Central memory CD8-positive, alpha-beta T cell (primary cell): ENCODE measurements at regions not wholly inside any gene's neighbourhood (a gene's known extent, or its start where the extent isn't known, plus 50 kb on each side); places are given as distances from the start of the nearest gene placed in this dataset.
A peak's percentile ranks its signal among the peaks of the same experiment; 100 is the strongest.
"Not testable (repeated sequence)": the region's sequence is repeated elsewhere in the genome, so short reads cannot be mapped to it uniquely, and the experiment has no call there.

ENCODE experiments used
- ATAC-seq: fragments of 150-1000 bp; cut with Tn5 transposase; replicated peaks from 2 replicates; pipeline ENCODE4 v1.10.0; 2022; ENCODE audit warnings: mild to moderate bottlenecking, moderate FRiP score, moderate number of reproducible peaks; ENCODE audit not compliant: poor library complexity, severe bottlenecking; ENCODE audit errors: extremely low read depth
- DNase-seq, 2 donors: peaks; one replicate each; pipeline ENCODE4 v3.0.0; 2021; ENCODE audit warnings: low spot score in 2 of 2
- H3K27ac Mint-ChIP-seq: one replicate; pipeline ENCODE4 v1.8.0; 2022; ENCODE audit warnings: low read depth, mild to moderate bottlenecking, moderate library complexity, mixed read lengths
- H3K27me3 Mint-ChIP-seq: one replicate; pipeline ENCODE4 v1.8.0; 2022; ENCODE audit warnings: mixed read lengths
- H3K36me3 Mint-ChIP-seq: one replicate; pipeline ENCODE4 v1.8.0; 2022; ENCODE audit warnings: mild to moderate bottlenecking, moderate library complexity, mixed read lengths; ENCODE audit not compliant: insufficient read depth
- H3K4me1 Mint-ChIP-seq: one replicate; pipeline ENCODE4 v1.8.0; 2022; ENCODE audit warnings: mixed read lengths
- H3K4me3 Mint-ChIP-seq: one replicate; pipeline ENCODE4 v1.8.0; 2022; ENCODE audit warnings: mild to moderate bottlenecking, moderate library complexity, mixed read lengths
- H3K9me3 Mint-ChIP-seq: one replicate; pipeline ENCODE4 v1.8.0; 2022; ENCODE audit warnings: mixed read lengths

DNA sequence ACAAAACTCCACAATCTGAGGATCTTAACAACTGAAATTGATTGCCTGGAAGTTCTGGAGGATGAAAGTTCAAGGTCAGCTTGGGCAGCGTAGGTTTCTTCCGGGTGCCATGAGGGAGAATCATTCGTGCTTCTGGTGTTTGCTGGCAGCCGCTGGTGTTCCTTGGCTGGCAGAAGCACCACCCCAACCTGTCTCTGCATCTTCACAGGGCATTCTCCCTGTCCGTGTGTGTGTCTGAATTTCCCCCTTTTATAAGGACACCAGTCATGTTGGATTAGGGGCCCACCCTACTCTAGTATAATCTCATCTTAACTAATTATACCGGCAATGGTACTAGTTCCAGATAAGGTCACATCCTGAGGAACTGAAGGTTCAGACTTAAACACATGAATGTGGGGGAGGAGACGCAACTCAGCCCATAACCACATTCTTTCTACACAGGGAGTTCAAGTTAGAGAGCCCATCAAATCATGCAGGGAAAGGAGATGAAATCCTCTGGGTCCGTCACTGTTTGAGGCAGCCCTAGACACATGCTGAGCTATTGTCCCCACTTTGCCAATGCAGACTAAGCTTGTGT is 175.9 kb upstream of the PLGLB2 start:
- DNase-seq, H3K27ac Mint-ChIP-seq, ATAC-seq, H3K4me3 Mint-ChIP-seq, H3K27me3 Mint-ChIP-seq, H3K9me3 Mint-ChIP-seq, H3K4me1 Mint-ChIP-seq, H3K36me3 Mint-ChIP-seq: not testable (repeated sequence)

DNA sequence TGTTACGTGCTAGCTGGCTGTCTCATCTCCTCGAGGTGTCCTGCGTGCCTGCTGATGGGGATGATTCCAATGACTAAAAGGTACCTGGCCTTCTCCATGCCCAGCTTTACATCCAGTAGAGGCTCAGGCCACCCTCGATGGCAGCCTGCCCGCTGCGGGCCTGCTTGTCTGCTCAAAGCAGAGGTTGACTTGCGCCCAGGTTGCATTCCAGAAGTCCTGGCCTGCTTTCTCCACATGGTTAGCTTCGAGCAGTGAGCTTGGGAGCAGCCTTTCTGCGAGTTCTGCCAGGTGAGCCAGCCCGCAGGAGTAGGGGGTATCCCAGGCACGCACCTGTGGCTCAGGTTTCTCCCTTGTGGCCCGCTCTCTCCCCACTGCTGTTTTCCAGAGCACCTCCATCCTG is 175.0 kb upstream of the PLGLB2 start:
- not testable (repeated sequence) for H3K27ac Mint-ChIP-seq, H3K4me1 Mint-ChIP-seq, H3K27me3 Mint-ChIP-seq, ATAC-seq, DNase-seq, H3K9me3 Mint-ChIP-seq, H3K4me3 Mint-ChIP-seq, H3K36me3 Mint-ChIP-seq

DNA sequence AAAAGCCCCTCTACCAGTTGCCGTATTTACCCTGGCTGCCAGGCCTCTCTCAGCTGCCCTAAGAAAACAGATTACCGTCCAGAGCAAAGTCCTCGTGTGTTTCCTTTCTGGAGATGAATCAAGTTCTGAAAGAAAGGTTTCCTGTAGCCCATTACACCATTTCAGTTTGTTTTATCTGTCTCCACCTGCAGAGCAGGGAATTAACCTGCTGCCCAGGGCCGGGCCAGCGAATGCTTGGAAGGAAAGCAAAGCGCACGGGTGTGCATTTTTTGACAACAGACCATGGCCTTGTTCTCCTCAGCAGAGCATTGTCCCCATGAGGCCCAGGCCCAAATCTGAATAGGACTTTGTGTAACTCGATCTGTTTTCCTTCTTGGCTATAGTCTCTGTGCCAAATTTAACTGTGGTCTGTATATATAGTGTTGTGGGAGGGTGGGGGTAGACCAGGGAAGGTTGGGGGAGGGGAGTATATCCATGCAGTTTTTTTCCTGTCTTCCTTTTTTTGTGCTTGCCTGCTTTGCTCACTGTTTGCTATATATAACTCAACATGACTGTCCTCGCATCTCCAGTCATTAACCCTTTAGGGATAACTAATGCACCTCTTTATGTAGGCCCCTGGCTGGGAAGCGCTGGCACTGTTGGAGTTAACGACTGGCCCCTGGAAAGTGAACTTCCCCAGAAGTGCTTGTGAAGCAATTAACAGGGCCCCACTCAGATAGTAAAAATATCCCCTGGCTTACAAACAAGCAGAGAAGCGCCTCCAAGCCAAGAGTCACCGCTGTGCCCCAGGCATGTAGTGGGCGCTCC is 174.3 kb upstream of the PLGLB2 start:
- ATAC-seq, H3K4me1 Mint-ChIP-seq, H3K27ac Mint-ChIP-seq: not testable (repeated sequence)

DNA sequence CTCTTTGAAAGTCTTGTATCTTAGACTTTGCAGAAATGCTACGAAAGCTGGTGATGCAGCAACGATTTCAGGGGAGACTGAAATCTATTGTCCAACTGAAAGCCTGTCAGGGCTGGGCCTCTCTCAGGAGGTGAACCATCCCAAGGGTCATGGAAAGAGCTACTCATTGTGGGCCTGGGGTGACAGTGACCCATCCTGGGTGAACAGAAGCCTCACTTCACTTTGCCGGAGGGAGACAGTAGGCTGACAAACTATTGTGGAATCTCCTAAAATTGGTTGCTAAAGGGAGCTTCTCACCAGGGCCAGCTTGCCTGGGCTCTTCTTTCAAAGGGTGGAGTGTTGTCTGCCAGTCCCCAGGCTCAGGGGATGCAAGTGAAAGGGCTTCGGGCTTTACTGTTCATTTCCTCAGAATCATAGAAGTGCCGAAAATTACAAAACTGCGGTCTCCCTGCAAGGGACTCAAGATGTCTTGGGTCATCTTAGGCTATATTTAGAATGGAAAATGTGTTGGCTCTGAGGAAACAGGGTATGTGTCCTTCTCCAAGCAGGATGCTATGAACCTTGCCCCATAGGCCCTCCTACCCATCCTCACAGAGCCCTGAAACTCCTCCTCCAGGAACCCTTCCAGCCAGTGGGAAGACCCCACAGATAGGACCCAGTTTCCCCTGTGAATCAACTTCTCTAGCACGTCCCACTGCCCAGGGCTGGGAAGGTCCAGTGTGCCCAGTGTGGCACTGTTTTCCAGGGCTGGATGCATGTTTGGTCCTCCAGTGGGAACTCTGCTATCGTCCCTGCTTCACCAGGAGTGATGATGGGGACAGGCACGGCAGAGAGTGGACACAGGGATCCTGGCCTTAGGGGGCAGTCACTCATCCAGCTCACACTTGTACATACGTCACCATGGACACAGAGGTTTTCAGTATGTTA is 173.4 kb upstream of the PLGLB2 start:
- not testable (repeated sequence) for H3K4me1 Mint-ChIP-seq, ATAC-seq, H3K36me3 Mint-ChIP-seq, H3K4me3 Mint-ChIP-seq, H3K27ac Mint-ChIP-seq, DNase-seq, H3K27me3 Mint-ChIP-seq, H3K9me3 Mint-ChIP-seq

More for the DNA sequence above, 174.3 kb upstream of the PLGLB2 start:
- not testable (repeated sequence) for H3K4me3 Mint-ChIP-seq, H3K9me3 Mint-ChIP-seq, H3K27me3 Mint-ChIP-seq, H3K36me3 Mint-ChIP-seq, DNase-seq

GRCh38 chr2:87575138-87575537 is 172.7 kb upstream of the PLGLB2 start:
- not testable (repeated sequence) for H3K4me1 Mint-ChIP-seq, H3K27me3 Mint-ChIP-seq, H3K36me3 Mint-ChIP-seq, H3K4me3 Mint-ChIP-seq, DNase-seq, ATAC-seq, H3K27ac Mint-ChIP-seq, H3K9me3 Mint-ChIP-seq

GRCh38 chr2:87577358-87577757 is 170.5 kb upstream of the PLGLB2 start:
- H3K4me3 Mint-ChIP-seq, H3K9me3 Mint-ChIP-seq, H3K36me3 Mint-ChIP-seq, H3K27ac Mint-ChIP-seq, DNase-seq, H3K27me3 Mint-ChIP-seq, H3K4me1 Mint-ChIP-seq: not testable (repeated sequence)
- ATAC-seq = peak; percentile 46

- H3K27ac Mint-ChIP-seq, H3K36me3 Mint-ChIP-seq, H3K9me3 Mint-ChIP-seq, H3K4me3 Mint-ChIP-seq, DNase-seq, ATAC-seq, H3K27me3 Mint-ChIP-seq, H3K4me1 Mint-ChIP-seq: not testable (repeated sequence)
These were observed 165.7 kb upstream of the PLGLB2 start for GRCh38 chr2:87582152-87582551.

DNA sequence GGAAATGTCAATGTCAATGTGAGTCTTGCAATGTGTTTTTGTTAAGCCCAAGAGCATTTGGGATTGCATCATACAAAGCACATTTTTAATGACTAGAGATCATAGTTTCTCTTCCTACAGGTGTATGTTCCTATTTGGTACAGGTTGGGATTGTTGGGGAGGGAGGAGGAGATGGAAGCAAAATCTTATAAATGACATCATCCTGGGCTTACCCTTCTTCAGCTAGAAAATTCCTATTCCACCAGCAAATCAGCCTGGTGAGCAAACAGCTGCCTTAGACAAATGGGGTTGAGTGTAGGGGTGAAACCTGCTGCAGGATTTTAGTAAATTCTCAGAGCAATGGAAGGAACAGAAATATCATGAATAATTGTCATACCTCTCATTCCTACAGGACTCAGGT is 165.3 kb upstream of the PLGLB2 start:
- H3K4me1 Mint-ChIP-seq = not testable (repeated sequence)

GRCh38 chr2:87583370-87583769 is 164.5 kb upstream of the PLGLB2 start:
- H3K9me3 Mint-ChIP-seq, H3K4me1 Mint-ChIP-seq, H3K27ac Mint-ChIP-seq, H3K36me3 Mint-ChIP-seq, ATAC-seq, H3K4me3 Mint-ChIP-seq, H3K27me3 Mint-ChIP-seq, DNase-seq: not testable (repeated sequence)

More for the DNA sequence above, 165.3 kb upstream of the PLGLB2 start:
- not testable (repeated sequence) for DNase-seq, H3K27me3 Mint-ChIP-seq, H3K4me3 Mint-ChIP-seq, H3K36me3 Mint-ChIP-seq, ATAC-seq, H3K27ac Mint-ChIP-seq, H3K9me3 Mint-ChIP-seq

- not testable (repeated sequence) for H3K36me3 Mint-ChIP-seq, ATAC-seq, H3K9me3 Mint-ChIP-seq, H3K27ac Mint-ChIP-seq, H3K4me3 Mint-ChIP-seq, H3K27me3 Mint-ChIP-seq, H3K4me1 Mint-ChIP-seq, DNase-seq
These were observed 164.1 kb upstream of the PLGLB2 start for GRCh38 chr2:87583803-87584202.

GRCh38 chr2:87584268-87584906 is 163.5 kb upstream of the PLGLB2 start:
- H3K36me3 Mint-ChIP-seq, DNase-seq, ATAC-seq, H3K4me3 Mint-ChIP-seq, H3K9me3 Mint-ChIP-seq, H3K27ac Mint-ChIP-seq, H3K4me1 Mint-ChIP-seq, H3K27me3 Mint-ChIP-seq: not testable (repeated sequence)

- not testable (repeated sequence) for H3K27ac Mint-ChIP-seq, H3K4me3 Mint-ChIP-seq, H3K27me3 Mint-ChIP-seq, ATAC-seq, H3K9me3 Mint-ChIP-seq, H3K36me3 Mint-ChIP-seq, H3K4me1 Mint-ChIP-seq, DNase-seq
These were observed 160.0 kb upstream of the PLGLB2 start for GRCh38 chr2:87587934-87588333.
